Caco-2 (cell line): ENCODE measurements at regions not wholly inside any gene's neighbourhood (a gene's known extent, or its start where the extent isn't known, plus 50 kb on each side); places are given as distances from the start of the nearest gene placed in this dataset.

Source experiments
- BruUV-seq: library from RNA; stranded (reverse); fragments of 400-500 nt; replicated peaks from 2 replicates; lab custom pipeline; 2021; lab: Mats Ljungman, UMichigan
- CTCF ChIA-PET: fragments of 300-600 bp; sonication (Branson Sonifier 250); formaldehyde crosslinking; loops from one replicate; lab custom pipeline; 2022; ENCODE audit warnings: antibody characterized with exemption; lab: Charles Lee
- POLR2A ChIA-PET: fragments of 300-600 bp; sonication (Branson Sonifier 250); formaldehyde crosslinking; loops from one replicate; lab custom pipeline; 2022; ENCODE audit warnings: antibody characterized with exemption; lab: Charles Lee
- DNase-seq, 2 experiments: peaks; one replicate each; pipeline versions ENCODE4 v3.0.0 to v3.0.0-alpha.2; 2020 to 2022
- H3K27me3 ChIP-seq: replicated peaks from 2 replicates; pipeline ENCODE4 v1.6.0; 2011; ENCODE audit warnings: low read length; ENCODE audit not compliant: control insufficient read depth, insufficient read depth
- H3K36me3 ChIP-seq: 2 replicates; pipeline ENCODE4 v1.5.1; 2011; ENCODE audit warnings: low read length; ENCODE audit not compliant: control insufficient read depth, insufficient read depth
- H3K4me1 ChIP-seq: fragments of 250-450 bp; sonication (Bioruptor Pico); 2 replicates; pipeline ENCODE4 v1.5.1; 2020; ENCODE audit warnings: mild to moderate bottlenecking
- H3K4me3 ChIP-seq: 2 replicates; pipeline ENCODE4 v1.5.1; 2011; ENCODE audit warnings: low read depth, mild to moderate bottlenecking, control low read depth, low read length
- H3K9me3 ChIP-seq: fragments of 250-450 bp; sonication (Bioruptor Pico); 2 replicates; pipeline ENCODE4 v1.5.1; 2020; ENCODE audit warnings: mild to moderate bottlenecking, moderate library complexity
- H3K27ac Mint-ChIP-seq: one replicate; pipeline ENCODE4 v1.8.0; 2022; ENCODE audit warnings: mixed read lengths; ENCODE audit not compliant: unreplicated experiment
- H3K27me3 Mint-ChIP-seq: one replicate; pipeline ENCODE4 v1.8.0; 2022; ENCODE audit warnings: mixed read lengths; ENCODE audit not compliant: insufficient read depth, unreplicated experiment
- H3K36me3 Mint-ChIP-seq: one replicate; pipeline ENCODE4 v1.8.0; 2022; ENCODE audit warnings: mild to moderate bottlenecking, mixed read lengths; ENCODE audit not compliant: insufficient read depth, unreplicated experiment
- H3K4me1 Mint-ChIP-seq: one replicate; pipeline ENCODE4 v1.8.0; 2022; ENCODE audit warnings: low read depth, mixed read lengths; ENCODE audit not compliant: unreplicated experiment
- H3K4me3 Mint-ChIP-seq: one replicate; pipeline ENCODE4 v1.8.0; 2022; ENCODE audit warnings: mild to moderate bottlenecking, moderate library complexity, mixed read lengths; ENCODE audit not compliant: unreplicated experiment
- H3K9me3 Mint-ChIP-seq: one replicate; pipeline ENCODE4 v1.8.0; 2022; ENCODE audit warnings: mixed read lengths; ENCODE audit not compliant: unreplicated experiment
- CTCF ChIP-seq, 2 experiments: fragments of 200-600 bp in 1 of 2; IDR thresholded peaks; 1 replicate in 1 of 2; 2 replicates in 1 of 2; pipeline versions ENCODE4 v1.5.1 to v1.8.0; 2011 to 2022; ENCODE audit warnings: antibody characterized with exemption in 1 of 2, control low read depth in 1 of 2, inconsistent platforms in 1 of 2, low read depth in 1 of 2, low read length in 1 of 2, mild to moderate bottlenecking in 1 of 2, moderate library complexity in 1 of 2; ENCODE audit not compliant: insufficient read depth in 1 of 2, severe bottlenecking in 1 of 2, unreplicated experiment in 1 of 2
- intact Hi-C: fragments of 100-400 bp; cut with micrococcal nuclease; formaldehyde crosslinking; loops from one replicate; pipeline ENCODE4 v1.10.0; 2022; ENCODE audit not compliant: unreplicated experiment

GRCh38 chr1:43066578-43066977, 105.5 kb downstream of the EBNA1BP2 start:
- POLR2A ChIA-PET = no interaction called here
- intact Hi-C loops = no loop called here
- no peaks in the 10 kb centered on the region for H3K9me3 Mint-ChIP-seq

GRCh38 chr1:43065616-43066399, 106.3 kb downstream of the EBNA1BP2 start:
- BruUV-seq = no TSS peak
- no peaks in the 10 kb centered on the region for H3K36me3 Mint-ChIP-seq
- Histone ChIP-seq H3K4me1 (peaks cover 19% of the 10 kb centered on the region), H3K27me3 (no peaks in the 10 kb centered on the region), H3K36me3 (no peaks in the 10 kb centered on the region), H3K9me3 (no peaks in the 10 kb centered on the region), H3K4me3 (no peak overlapping the region)
- H3K9me3 Mint-ChIP-seq = no peaks in the 10 kb centered on the region
- no peak overlapping the region for H3K4me3 Mint-ChIP-seq
- intact Hi-C loops = no loop called here
- CTCF ChIA-PET = no interaction called here
- no peak for TF ChIP-seq CTCF (IDR thresholded peaks at IDR 0.05; ENCODE audit: insufficient read depth in 1 of 2, low read depth in 1 of 2, low read length in 1 of 2, severe bottlenecking in 1 of 2, unreplicated experiment in 1 of 2)
- POLR2A ChIA-PET = no interaction called here
- no peaks in the 10 kb centered on the region for H3K27me3 Mint-ChIP-seq
- no peak overlapping the region for H3K27ac Mint-ChIP-seq
- no peak for DNase-seq
- peaks cover 19% of the 10 kb centered on the region for H3K4me1 Mint-ChIP-seq

More at GRCh38 chr1:43066578-43066977, 105.5 kb downstream of the EBNA1BP2 start:
- H3K4me1 ChIP-seq = peaks cover 26% of the 10 kb centered on the region
- no peak overlapping the region for H3K4me3 ChIP-seq
- no TSS peak for BruUV-seq
- TF ChIP-seq CTCF (IDR thresholded peaks at IDR 0.05; ENCODE audit: insufficient read depth in 1 of 2, low read depth in 1 of 2, low read length in 1 of 2, severe bottlenecking in 1 of 2, unreplicated experiment in 1 of 2) = no peak
- DNase-seq = no peak
- H3K27ac Mint-ChIP-seq = no peak overlapping the region
- CTCF ChIA-PET = no interaction called here
- peaks cover 27% of the 10 kb centered on the region for H3K4me1 Mint-ChIP-seq
- H3K27me3 ChIP-seq = no peaks in the 10 kb centered on the region
- no peaks in the 10 kb centered on the region for H3K36me3 ChIP-seq
- no peaks in the 10 kb centered on the region for H3K36me3 Mint-ChIP-seq
- no peaks in the 10 kb centered on the region for H3K9me3 ChIP-seq
- H3K27me3 Mint-ChIP-seq = no peaks in the 10 kb centered on the region
- no peak overlapping the region for H3K4me3 Mint-ChIP-seq

GRCh38 chr1:43065191-43065590, 106.5 kb upstream of the SLC2A1 start:
- CTCF ChIA-PET = no interaction called here
- no peaks in the 10 kb centered on the region for H3K9me3 ChIP-seq
- TF ChIP-seq CTCF (IDR thresholded peaks at IDR 0.05; ENCODE audit: insufficient read depth in 1 of 2, low read depth in 1 of 2, low read length in 1 of 2, severe bottlenecking in 1 of 2, unreplicated experiment in 1 of 2) = no peak
- no peaks in the 10 kb centered on the region for H3K27me3 Mint-ChIP-seq
- intact Hi-C loops = no loop called here
- H3K4me1 ChIP-seq = peaks cover 15% of the 10 kb centered on the region
- H3K27ac Mint-ChIP-seq = no peak overlapping the region
- no peaks in the 10 kb centered on the region for H3K36me3 ChIP-seq
- H3K4me1 Mint-ChIP-seq = peaks cover 18% of the 10 kb centered on the region
- no TSS peak for BruUV-seq
- H3K27me3 ChIP-seq = no peaks in the 10 kb centered on the region
- H3K4me3 ChIP-seq = no peak overlapping the region
- no peaks in the 10 kb centered on the region for H3K9me3 Mint-ChIP-seq
- no peaks in the 10 kb centered on the region for H3K36me3 Mint-ChIP-seq
- POLR2A ChIA-PET = no interaction called here
- no peak for DNase-seq
- H3K4me3 Mint-ChIP-seq = no peak overlapping the region
